Frontal cortex (tissue), 3 donors: ENCODE measurements at regions not wholly inside any gene's neighbourhood (a gene's known extent, or its start where the extent isn't known, plus 50 kb on each side); places are given as distances from the start of the nearest gene placed in this dataset.
"Not testable (repeated sequence)": the region's sequence is repeated elsewhere in the genome, so short reads cannot be mapped to it uniquely, and the experiment has no call there.

ENCODE experiments used
- DNase-seq, 2 donors: peaks; one replicate each; pipeline ENCODE4 v3.0.0; 2012; ENCODE audit warnings: low spot score in 2 of 2
- FAIRE-seq: peaks from 2 replicates; lab custom pipeline; 2012; peaks lifted over from hg19 to GRCh38; lab: Jason Lieb, UNC
- donor health status: control.
- donor health status: control.
- donor health status: control.

DNA sequence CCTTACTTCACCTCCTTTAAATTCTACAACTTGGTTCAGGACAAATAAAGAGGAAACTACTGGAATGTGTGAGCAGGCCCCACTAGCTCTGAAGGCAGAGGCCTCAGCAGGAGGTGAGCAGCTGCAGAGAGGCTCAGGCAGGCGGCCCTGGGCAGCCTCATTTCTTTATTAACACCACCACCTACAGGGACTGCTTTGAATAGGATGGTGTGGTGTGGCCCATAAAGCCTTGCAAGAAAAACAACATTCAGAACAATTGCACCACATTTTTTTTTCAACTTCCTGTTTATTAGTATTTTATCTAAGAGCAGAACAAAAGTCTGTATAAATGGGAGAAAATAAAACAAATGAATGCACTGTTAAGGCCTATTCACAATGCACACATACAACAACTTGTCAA lies 333.7 kb downstream of the BCL2L11 start:
- DNase-seq, FAIRE-seq: not testable (repeated sequence)

DNA sequence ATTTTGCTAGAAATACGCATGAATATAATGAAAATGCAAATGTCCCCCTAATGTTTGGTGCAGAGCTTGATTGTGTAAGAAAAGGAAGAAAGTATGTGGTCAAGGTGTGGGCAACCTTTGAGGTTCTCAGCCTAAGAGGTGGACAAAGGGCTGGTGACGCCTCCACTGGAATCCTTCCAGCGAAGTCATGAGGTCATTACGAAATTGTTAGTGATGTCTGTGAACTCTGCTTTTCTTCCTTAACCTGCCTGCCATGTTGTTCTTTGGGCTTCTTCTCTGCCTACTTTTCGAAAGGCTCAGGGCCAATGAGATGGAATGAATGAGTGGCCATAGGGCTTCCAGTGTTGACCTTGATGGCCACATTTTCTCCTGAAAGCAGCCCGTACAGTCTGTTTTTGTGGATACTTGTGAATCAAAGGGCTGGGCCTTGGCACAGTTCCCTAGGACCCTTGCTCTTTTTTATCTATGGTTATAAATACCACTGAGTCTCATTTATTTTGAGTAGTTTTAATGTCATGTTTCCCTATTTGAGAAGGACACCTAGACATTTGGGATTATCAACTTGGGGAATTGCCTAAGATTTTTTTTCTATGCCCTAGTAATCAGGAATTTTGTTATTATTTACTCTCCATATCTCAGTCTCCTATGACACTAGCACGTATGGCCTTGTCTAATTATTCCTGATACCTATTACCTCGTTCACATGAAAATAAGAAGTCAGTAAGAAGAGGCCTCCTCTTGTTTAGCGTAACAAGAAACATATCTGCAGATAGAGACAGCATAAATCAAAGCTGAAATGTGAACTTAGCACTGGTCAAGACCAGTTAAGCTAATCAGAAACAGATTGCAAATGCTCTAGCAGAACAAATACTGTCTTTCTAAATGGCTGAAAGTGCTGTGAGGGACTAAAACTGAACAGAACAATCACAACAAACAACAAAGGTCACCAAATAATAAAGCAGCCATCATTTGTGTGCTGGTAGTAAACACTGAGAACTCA lies 334.6 kb downstream of the BCL2L11 start:
- DNase-seq, FAIRE-seq: not testable (repeated sequence)

DNA sequence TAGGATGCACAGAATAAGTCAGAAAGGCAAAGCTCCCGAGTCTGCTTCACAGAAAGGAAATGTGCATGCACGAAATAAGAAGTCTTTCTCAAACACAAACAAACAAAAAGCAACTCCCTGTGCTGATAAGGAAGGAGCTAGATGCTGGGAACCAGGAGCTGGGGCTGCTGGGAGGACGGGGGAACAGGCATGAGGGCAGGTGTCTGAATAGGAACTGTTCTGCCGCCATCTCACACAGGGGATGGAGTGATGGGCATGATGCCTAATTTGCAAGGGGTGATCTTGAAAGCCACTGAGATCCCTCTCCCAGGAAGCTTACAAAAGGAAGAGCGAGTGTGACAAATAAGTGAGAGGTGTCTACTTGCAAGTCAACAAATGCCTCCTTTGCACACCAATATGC lies 336.5 kb downstream of the BCL2L11 start:
- FAIRE-seq, DNase-seq: not testable (repeated sequence)

DNA sequence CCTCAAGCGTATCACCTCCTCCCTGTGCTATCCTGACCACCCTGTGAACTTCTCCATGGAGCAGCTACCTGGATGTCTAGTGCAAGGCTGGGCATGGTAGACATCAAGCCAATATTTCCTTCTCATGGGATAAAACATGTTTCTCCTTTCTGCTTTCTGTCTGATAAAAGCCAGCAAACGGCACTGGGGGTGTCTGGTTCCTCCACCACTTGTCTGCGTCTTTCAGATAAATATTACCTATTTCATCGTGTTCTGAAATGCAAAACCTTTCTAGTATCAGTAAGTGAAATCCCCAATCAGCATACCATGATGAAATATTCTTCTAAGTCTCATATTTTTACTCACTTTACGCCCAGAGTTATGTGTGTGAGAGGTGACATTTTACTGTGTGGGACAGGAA lies 340.2 kb downstream of the BCL2L11 start:
- FAIRE-seq, DNase-seq: not testable (repeated sequence)

DNA sequence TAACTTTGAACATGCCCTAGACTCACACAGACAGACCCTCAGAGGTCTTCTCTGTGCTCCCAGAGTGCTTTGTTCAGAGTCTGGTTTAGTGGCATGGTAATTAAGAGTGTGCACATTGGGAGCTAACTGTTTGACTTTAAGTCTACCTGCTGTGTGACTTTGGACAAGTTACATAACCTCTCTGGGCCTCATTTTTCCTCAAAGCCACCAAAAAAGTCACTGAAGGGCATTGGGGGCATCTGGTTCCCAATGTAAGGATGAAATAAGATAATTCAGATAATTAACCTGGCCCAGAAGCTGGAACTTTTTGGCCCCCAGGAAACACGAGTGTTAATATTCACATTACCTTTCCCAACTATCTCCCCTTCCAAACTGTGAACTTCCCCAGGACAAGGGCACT lies 341.1 kb downstream of the BCL2L11 start:
- FAIRE-seq, DNase-seq: not testable (repeated sequence)

DNA sequence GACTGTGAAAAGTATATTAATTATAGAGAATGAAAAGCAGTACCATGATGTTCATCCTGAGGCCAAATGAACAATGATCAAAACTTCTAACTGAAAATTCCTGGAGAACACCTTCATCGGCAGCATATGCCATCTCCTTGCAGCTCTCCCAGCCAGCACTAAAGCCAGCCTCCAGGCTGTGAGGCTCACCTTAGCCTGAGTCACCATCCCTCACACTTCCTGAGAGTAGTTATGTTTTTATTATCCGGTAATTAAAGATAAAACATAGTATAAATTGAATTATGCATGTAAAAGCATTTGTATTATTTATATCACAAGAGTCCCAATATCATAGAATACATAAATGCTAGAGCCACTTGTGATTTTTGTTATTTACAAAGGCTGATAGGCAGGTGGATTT lies 341.9 kb downstream of the BCL2L11 start:
- not testable (repeated sequence) for FAIRE-seq, DNase-seq

DNA sequence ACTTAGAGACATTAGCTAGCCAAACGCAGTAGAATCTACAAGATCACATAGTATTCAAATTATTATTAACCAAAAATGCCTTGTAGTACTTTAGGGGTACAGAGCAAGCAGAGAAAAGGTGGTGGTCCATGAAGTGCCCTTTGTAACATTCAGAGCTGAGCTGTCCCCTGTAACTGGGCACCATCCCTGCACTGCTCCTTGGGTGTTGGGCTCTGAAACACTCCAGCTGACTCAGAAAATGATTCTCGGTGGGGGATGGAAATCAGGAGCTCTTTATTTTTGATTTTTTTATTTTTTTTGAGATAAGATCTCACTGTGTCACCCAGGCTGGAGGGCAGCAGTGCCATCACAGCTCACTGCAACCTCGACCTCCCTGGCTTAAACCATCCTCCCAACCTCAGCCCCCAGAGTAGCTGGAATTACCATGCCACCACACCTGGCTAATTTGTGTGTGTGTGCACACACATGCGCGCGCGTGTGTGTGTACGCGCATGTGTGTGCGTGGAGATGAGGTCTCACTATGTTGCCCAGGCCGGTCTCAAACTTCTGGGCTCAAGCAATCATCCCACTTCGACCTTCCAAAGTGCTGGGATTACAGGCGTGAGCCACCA lies 342.6 kb downstream of the BCL2L11 start:
- FAIRE-seq, DNase-seq: not testable (repeated sequence)

DNA sequence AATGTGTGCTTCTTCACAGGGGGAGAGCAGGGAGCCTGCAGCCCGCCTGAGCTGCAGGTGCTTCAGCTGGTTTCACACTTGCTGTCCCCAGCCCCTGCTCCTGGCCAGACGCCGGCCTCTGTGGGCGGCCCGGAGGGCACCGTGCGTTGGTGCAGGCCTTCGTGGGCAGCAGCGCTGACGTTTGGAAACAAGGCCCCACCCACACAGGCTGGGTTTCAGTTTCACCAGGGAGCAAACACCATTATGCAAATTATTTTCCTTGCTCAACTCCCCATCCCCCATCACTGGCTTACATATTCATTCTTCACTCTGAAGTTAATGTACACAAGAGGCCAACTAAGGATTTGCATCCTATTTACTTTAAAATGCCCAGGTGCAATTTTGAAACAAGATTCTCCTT lies 343.2 kb downstream of the BCL2L11 start:
- FAIRE-seq, DNase-seq: not testable (repeated sequence)

DNA sequence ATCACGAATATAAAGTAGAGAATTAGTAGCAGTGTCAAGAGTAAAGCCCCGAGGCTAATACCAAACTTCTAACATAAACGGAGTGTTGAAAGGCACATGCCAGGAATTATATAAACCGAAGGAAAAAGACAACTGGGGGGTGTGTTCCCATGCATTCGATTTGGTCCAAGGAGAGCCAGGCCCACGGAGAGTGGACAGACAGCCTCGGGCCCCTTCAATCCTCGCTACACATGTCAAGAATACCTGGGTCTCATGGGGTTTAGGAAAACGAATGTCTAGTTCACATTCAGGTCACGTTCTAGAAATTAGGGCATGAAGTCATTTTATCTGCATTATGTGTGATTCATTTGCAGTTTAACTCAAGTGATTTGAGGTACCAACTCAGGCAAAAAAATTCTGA lies 343.7 kb downstream of the BCL2L11 start:
- FAIRE-seq, DNase-seq: not testable (repeated sequence)

DNA sequence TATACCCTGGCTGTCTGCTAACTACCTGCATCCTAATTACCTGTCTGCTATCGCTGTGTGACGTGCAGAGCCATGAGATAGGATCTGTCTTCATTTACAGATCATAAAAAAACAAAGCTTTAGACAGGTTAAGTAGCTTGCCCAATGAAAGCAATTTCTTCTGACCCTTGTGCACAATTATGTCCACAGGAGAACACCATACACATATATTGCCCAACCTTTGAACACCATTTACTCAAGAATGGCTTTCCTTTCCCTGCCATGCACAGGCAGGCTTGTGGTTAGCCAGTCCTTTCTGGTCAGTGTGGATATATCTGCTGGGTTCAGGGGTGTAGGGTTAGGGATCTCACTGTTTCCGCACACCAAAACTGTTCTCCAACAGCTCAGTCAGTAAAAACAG lies 344.8 kb downstream of the BCL2L11 start:
- FAIRE-seq, DNase-seq: not testable (repeated sequence)

DNA sequence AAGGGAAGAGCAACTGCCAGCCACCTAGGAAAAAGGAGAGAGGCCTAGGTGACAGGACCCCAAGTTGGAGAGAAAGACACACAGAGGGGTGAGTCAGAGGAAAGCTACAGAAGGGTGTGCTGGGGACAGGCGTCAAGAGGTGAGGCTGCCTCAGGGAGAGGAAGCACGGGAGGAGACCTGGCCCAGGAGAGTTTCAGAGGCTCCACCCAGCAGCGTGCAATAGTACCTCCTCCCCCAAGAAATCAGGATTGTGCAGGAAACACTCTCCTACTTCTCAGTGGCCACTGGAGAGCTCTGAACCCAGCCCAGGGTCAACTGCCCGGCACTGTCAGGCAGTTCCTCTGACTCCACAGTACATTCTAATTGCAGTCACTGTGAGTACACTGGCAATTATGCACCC lies 346.0 kb downstream of the BCL2L11 start:
- not testable (repeated sequence) for FAIRE-seq, DNase-seq

DNA sequence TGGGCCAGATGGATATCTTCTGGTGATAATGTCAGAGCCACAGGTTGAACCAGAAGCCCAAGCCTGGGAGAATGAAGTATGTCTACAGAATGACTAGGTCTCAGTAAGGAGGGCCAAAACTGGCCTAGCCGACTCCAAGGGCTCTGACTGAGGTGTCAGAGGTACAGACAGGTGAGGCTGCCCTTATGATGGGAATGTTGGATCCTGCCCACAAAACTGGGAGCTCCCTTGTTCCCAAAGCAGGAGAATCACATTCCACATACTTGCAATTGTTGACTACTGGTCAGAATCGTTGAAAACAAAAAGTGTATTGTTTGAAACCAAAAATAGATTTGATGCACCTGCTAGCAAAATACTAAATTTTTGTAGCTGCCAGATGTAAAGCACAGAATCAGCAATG lies 350.2 kb downstream of the BCL2L11 start:
- DNase-seq, FAIRE-seq: not testable (repeated sequence)

DNA sequence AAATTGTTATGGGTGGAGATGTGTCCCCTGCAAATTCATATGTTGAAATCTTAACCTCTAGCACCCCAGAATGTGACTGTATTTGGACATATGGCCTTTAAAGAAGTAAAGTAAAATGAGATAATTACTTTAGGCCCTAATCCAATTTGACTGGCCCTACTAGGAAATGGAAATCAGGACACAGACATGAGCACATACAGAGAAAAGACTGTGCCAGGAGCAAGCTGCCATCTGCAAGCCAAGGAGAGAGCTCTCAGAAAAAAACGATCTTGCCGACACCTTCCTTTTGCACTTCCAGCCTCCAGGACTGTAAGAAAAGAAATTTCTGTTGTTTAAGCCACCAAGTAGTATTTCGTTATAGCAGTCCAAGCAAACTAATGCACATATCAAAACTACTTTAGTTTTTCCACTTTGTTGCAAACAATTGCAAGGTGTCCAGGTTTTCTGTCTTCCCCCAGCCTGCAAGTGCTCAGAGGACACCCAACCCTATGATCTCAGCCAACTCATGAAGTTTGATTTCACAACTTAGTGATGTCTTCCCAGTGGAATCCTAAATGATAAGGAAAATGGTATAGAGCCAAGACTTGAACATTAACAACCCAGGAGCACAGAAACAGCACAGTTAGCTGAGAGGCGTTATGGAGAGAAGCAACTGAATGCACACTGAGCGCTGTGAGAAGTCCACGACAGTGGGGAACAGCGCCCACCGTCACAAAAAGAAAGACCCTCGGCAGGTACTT lies 351.2 kb downstream of the BCL2L11 start:
- FAIRE-seq, DNase-seq: not testable (repeated sequence)

DNA sequence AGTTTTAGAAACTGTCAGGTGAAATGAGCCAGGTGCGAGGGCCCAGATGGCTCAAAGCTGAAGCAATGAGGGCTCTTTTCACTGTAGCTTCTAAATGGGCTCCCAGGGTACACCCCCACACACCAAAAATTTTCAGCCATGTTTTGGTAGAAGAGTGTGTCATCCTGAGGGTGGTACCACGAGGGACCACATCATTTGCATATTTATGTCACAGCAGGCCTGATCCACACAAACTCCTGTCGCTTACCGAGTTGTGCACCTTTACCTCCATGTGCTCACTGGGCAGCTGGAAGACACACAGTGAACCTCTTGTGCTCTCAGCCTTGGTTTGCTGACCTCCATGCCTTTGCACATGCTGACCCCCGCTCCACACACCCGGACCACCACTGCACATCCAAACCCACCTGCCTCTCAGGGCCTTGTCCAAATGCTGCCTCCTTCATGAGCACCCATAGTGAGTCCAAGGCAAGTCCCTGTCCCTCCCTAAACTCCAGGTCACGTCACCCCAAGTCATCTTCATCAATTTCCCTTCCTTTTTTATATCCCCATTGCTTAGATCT lies 352.2 kb downstream of the BCL2L11 start:
- DNase-seq, FAIRE-seq: not testable (repeated sequence)

DNA sequence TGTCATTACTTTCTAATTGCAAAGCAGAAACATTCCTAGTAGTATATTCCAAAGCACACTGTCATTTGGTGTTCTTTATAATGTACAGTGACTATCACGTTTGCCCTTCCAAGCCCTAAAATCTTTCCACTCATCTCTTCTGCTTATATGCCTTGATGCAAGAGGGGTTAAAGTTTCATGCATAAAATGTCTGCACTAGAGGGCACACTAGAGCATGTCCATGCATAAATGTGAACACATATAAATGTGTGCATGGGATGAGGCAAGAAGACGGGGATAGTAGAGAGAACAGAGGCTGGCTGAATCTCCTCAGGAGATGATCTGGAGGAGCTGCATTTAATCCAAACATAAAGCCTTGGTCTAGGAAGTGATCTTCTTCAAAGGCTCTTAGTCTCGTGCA lies 352.8 kb downstream of the BCL2L11 start:
- not testable (repeated sequence) for FAIRE-seq, DNase-seq

DNA sequence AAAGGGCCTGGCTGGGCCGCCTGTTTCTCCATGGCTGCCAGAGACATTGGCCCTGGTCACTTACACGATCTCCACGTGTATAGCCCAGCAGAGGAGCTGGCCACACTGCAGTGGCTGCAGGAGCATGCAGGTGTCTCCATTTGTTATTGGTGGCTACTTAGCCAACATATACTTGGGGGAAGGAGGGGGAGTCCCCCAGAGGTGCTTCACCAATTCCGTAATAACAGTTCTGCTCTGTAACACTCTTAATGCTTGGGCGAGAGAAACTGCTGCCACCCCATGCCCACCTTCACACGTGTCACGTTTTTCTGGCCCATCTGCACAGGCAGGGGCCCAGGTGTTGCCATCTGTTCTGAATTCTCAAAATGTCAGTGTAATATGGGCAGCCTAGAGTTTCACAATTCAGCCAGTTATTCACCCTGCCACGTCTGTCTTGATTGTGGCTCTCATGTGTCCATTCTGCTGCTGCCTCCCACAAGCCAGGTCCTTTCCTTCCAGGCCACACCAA lies 353.5 kb downstream of the BCL2L11 start:
- FAIRE-seq, DNase-seq: not testable (repeated sequence)

DNA sequence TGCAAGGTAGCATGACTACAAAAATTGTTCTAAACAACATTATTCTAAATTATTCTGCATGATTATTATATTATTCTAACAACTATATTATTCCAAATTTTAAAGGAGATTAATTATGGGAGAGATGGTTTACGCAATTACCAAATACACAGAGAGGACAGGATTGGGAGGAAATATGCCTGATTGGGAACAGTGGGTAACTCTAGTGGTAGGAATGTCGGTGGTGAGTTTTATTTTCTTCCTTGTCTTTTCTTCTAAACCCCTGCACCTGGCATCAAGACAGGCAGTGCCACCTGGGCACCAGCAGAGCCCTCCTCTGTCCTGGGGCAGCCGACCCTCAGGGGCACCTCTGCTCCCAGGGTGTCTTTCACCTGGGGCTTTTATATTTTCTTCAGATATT lies 357.6 kb downstream of the BCL2L11 start:
- not testable (repeated sequence) for FAIRE-seq, DNase-seq

DNA sequence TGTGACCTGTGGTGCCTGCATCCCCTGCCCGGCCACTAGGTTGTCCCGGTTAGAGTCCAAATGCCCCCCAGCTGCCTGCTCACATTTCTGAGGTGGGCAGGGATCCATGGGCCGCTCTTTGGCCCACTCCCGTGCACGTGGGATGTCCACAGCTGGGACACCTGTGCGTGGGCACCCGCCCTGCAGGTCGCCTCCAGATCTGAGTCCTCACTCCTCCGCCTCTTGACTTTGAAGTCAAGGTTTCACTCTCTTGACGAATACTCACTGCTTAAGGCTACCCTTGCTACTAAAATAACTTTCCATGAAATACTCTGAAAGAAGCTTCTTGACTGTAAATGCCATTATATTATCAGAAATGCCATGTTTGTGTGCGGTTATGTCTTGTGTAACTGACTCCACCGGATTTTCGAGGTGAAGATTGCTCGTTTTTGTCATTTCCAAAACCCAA lies 358.2 kb downstream of the BCL2L11 start:
- not testable (repeated sequence) for DNase-seq, FAIRE-seq

DNA sequence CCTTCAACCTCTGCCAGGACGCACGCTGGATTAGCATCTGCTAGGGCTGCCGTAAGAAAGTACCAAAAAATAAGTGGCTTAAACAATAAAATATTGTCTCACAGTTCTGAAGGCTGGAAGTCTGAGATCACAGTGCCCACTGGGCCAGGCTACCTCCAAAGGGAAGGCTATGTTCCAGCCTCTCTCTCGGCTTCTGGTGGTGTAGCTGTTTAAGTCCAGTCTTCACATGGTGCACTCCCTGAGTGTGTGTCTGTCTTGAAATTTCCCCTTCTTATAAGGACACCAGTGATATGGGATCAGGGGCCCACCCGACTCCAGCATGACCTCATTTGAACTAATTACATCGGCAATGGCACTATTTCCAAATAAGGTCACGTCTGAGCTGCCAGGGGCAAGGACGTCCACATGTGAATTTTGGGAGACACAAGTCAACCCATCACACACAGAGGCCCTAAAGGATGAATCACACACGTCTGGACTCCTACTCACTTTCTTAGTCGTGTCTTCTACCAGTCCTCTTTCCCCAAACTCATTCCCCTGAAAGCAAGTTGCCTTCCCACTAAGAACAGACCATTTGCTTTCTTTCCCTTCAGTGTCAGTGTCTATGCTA lies 359.4 kb downstream of the BCL2L11 start:
- not testable (repeated sequence) for FAIRE-seq

More for the DNA sequence above, 359.4 kb downstream of the BCL2L11 start:
- not testable (repeated sequence) for DNase-seq
